Stimulated activated CD8-positive, alpha-beta memory T cell treated with anti-CD3 and anti-CD28 coated beads, Interleukin-2, amount 100 ng/mL, for 48 hours (primary cell): ENCODE measurements at regions not wholly inside any gene's neighbourhood (a gene's known extent, or its start where the extent isn't known, plus 50 kb on each side); places are given as distances from the start of the nearest gene placed in this dataset.

Experiments used
- DNase-seq, 2 donors: peaks; one replicate each; pipeline ENCODE4 v3.0.0-alpha.2; 2020; ENCODE audit warnings: low read depth in 2 of 2

DNA sequence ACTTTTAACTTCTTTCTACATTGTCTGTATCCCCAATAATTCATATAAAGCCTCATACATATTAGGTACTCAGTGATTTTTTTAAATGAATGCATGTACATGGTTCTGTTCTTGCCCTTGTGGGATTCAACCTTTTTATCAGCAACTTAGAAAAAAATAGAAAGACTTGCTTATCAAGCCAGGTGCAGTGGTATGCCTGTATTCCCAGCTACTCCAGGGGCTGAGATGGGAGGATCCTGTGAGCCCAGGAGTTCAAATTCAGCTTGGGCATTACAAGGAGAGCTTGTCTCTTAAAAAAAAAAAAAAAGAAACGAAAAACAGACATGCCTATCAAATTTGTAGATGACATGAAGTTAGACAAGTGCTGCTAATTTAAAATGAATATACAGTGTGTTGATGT is 54.2 kb upstream of the MYCBP2 start:
- no peak for DNase-seq

DNA sequence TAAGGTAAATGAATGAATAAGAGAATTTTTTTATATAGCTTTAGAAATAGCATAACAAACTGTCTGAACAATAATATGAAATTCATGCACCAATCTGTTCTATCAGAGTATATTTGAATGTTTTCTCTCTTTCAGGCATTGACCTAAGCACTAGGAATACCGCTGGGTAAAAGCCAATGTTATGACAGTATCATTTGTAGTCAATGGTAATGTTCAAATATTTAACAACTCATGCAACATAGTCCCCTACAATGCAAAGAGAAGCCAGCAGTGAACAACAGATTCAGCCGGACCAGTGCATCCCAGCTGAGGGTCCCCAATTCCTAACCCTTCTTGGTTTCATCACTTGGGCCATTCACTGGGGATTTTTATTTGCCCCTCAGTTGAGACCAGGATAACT is 52.6 kb upstream of the MYCBP2 start:
- no peak for DNase-seq

DNA sequence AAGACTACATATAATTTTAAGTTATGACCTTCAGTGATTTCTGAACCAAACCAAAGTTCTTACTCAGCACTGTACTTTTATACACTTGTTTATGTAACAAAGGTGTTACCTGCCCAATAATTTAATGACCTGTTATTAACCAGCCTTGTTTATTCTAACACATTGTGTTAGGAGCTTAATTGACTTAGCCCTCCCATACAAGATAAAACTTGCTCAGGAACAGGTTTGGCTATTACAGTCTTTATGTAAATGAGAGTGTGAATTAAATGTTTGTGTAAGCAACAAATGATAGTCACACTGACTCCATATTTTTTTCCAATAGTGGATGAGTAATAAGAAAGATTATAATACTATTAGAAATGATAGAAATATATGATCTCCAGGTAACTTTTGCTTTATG is 51.8 kb upstream of the MYCBP2 start:
- no peak for DNase-seq

DNA sequence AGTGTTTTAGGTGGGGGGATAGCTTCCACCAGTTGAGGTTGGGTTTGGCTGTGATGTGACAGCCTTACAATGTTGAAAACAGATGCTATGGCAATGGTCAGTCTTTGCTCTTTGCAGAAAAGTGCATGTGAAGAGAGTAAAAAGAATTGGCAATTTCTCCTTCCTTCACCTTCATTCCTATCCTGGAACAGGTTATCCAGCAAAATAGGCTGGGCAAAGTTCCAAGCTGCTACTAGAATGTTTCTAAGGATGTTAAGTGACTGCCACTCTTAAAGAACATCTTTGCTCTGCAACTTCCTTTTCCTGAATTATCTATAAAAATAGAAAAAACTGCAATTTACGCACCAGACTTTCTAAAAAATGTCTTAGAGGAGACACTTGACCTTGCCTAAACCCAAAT is 50.1 kb upstream of the MYCBP2 start:
- DNase-seq, result no peak
